ENCODE measurements at regions not wholly inside any gene's neighbourhood (a gene's known extent, or its start where the extent isn't known, plus 50 kb on each side); places are given as distances from the start of the nearest gene placed in this dataset.

- Mint-ChIP-seq H3K27me3 (no peaks in the 10 kb centered on the region), H3K27ac (no peak overlapping the region), H3K4me1 (no peaks in the 10 kb centered on the region), H3K9me3 (no peaks in the 10 kb centered on the region), H3K36me3 (ENCODE audit: low read depth) (no peaks in the 10 kb centered on the region), H3K4me3 (no peak overlapping the region)
- no peak for ATAC-seq (replicated peaks)
Observed at GRCh38 chr4:20520901-20521300, 179.4 kb upstream of the PACRGL start.

GRCh38 chr4:20528508-20528907 is 171.8 kb upstream of the PACRGL start:
- no peaks in the 10 kb centered on the region for H3K4me1 Mint-ChIP-seq
- no peak overlapping the region for H3K27ac Mint-ChIP-seq
- no peak overlapping the region for H3K4me3 Mint-ChIP-seq
- no peak for ATAC-seq (replicated peaks)
- H3K27me3 Mint-ChIP-seq: no peaks in the 10 kb centered on the region
- H3K36me3 Mint-ChIP-seq (ENCODE audit: low read depth): no peaks in the 10 kb centered on the region
- H3K9me3 Mint-ChIP-seq: no peaks in the 10 kb centered on the region

GRCh38 chr4:20529691-20530090 is 170.6 kb upstream of the PACRGL start:
- no peak for ATAC-seq (replicated peaks)
- Mint-ChIP-seq H3K9me3 (no peaks in the 10 kb centered on the region), H3K27ac (no peak overlapping the region), H3K4me1 (no peaks in the 10 kb centered on the region), H3K27me3 (no peaks in the 10 kb centered on the region), H3K4me3 (no peak overlapping the region), H3K36me3 (ENCODE audit: low read depth) (no peaks in the 10 kb centered on the region)

GRCh38 chr4:20532116-20532790 is 168.0 kb upstream of the PACRGL start:
- Mint-ChIP-seq H3K27me3 (no peaks in the 10 kb centered on the region), H3K4me3 (no peak overlapping the region), H3K4me1 (no peaks in the 10 kb centered on the region), H3K36me3 (ENCODE audit: low read depth) (no peaks in the 10 kb centered on the region), H3K9me3 (no peaks in the 10 kb centered on the region), H3K27ac (no peak overlapping the region)
- ATAC-seq (replicated peaks): no peak

- Mint-ChIP-seq H3K36me3 (ENCODE audit: low read depth) (no peaks in the 10 kb centered on the region), H3K9me3 (no peaks in the 10 kb centered on the region), H3K4me3 (no peak overlapping the region), H3K27me3 (no peaks in the 10 kb centered on the region), H3K27ac (no peak overlapping the region), H3K4me1 (no peaks in the 10 kb centered on the region)
- no peak for ATAC-seq (replicated peaks)
Observed at GRCh38 chr4:20532871-20533870, 167.1 kb upstream of the PACRGL start.

GRCh38 chr4:20538905-20539304 is 161.4 kb upstream of the PACRGL start:
- Mint-ChIP-seq H3K4me3 (no peak overlapping the region), H3K36me3 (ENCODE audit: low read depth) (no peaks in the 10 kb centered on the region), H3K9me3 (no peaks in the 10 kb centered on the region), H3K27ac (no peak overlapping the region), H3K27me3 (no peaks in the 10 kb centered on the region), H3K4me1 (no peaks in the 10 kb centered on the region)
- no peak for ATAC-seq (replicated peaks)

GRCh38 chr4:20543131-20543530 is 157.1 kb upstream of the PACRGL start:
- Mint-ChIP-seq H3K27ac (no peak overlapping the region), H3K4me3 (no peak overlapping the region), H3K36me3 (ENCODE audit: low read depth) (no peaks in the 10 kb centered on the region), H3K27me3 (no peaks in the 10 kb centered on the region), H3K9me3 (no peaks in the 10 kb centered on the region), H3K4me1 (no peaks in the 10 kb centered on the region)
- no peak for ATAC-seq (replicated peaks)

GRCh38 chr4:20544645-20545044 is 155.6 kb upstream of the PACRGL start:
- Mint-ChIP-seq H3K27me3 (no peaks in the 10 kb centered on the region), H3K9me3 (no peaks in the 10 kb centered on the region), H3K4me1 (no peaks in the 10 kb centered on the region), H3K27ac (no peak overlapping the region), H3K4me3 (no peak overlapping the region), H3K36me3 (ENCODE audit: low read depth) (no peaks in the 10 kb centered on the region)
- ATAC-seq (replicated peaks): no peak

GRCh38 chr4:20552004-20552403 is 148.3 kb upstream of the PACRGL start:
- ATAC-seq (replicated peaks): no peak
- no peaks in the 10 kb centered on the region for H3K36me3 Mint-ChIP-seq (ENCODE audit: low read depth)
- H3K4me3 Mint-ChIP-seq: no peak overlapping the region
- H3K27ac Mint-ChIP-seq: no peak overlapping the region
- H3K27me3 Mint-ChIP-seq: peaks cover 7% of the 10 kb centered on the region
- H3K4me1 Mint-ChIP-seq: no peaks in the 10 kb centered on the region
- no peaks in the 10 kb centered on the region for H3K9me3 Mint-ChIP-seq

- no peaks in the 10 kb centered on the region for H3K36me3 Mint-ChIP-seq (ENCODE audit: low read depth)
- peaks cover 7% of the 10 kb centered on the region for H3K27me3 Mint-ChIP-seq
- no peaks in the 10 kb centered on the region for H3K9me3 Mint-ChIP-seq
- H3K27ac Mint-ChIP-seq: no peak overlapping the region
- no peaks in the 10 kb centered on the region for H3K4me1 Mint-ChIP-seq
- ATAC-seq (replicated peaks): no peak
- H3K4me3 Mint-ChIP-seq: no peak overlapping the region
Observed at GRCh38 chr4:20554134-20554533, 146.1 kb upstream of the PACRGL start.

- Mint-ChIP-seq H3K4me1 (no peaks in the 10 kb centered on the region), H3K27ac (no peak overlapping the region), H3K4me3 (no peak overlapping the region), H3K27me3 (peaks cover 15% of the 10 kb centered on the region), H3K9me3 (no peaks in the 10 kb centered on the region), H3K36me3 (ENCODE audit: low read depth) (no peaks in the 10 kb centered on the region)
- ATAC-seq (replicated peaks): no peak
Observed at GRCh38 chr4:20565075-20565721, 135.1 kb upstream of the PACRGL start.

- Mint-ChIP-seq H3K36me3 (ENCODE audit: low read depth) (no peaks in the 10 kb centered on the region), H3K9me3 (no peaks in the 10 kb centered on the region), H3K4me1 (no peaks in the 10 kb centered on the region), H3K4me3 (no peak overlapping the region), H3K27me3 (peaks cover 3% of the 10 kb centered on the region), H3K27ac (no peak overlapping the region)
- no peak for ATAC-seq (replicated peaks)
Observed at GRCh38 chr4:20570981-20571715, 129.1 kb upstream of the PACRGL start.

GRCh38 chr4:20572976-20573375 is 127.3 kb upstream of the PACRGL start:
- no peaks in the 10 kb centered on the region for H3K36me3 Mint-ChIP-seq (ENCODE audit: low read depth)
- no peaks in the 10 kb centered on the region for H3K4me1 Mint-ChIP-seq
- H3K4me3 Mint-ChIP-seq: no peak overlapping the region
- ATAC-seq (replicated peaks): no peak
- peaks cover 3% of the 10 kb centered on the region for H3K27me3 Mint-ChIP-seq
- H3K27ac Mint-ChIP-seq: no peak overlapping the region
- H3K9me3 Mint-ChIP-seq: no peaks in the 10 kb centered on the region

- H3K9me3 Mint-ChIP-seq: no peaks in the 10 kb centered on the region
- no peak for ATAC-seq (replicated peaks)
- H3K27ac Mint-ChIP-seq: no peak overlapping the region
- H3K36me3 Mint-ChIP-seq (ENCODE audit: low read depth): no peaks in the 10 kb centered on the region
- H3K4me3 Mint-ChIP-seq: no peak overlapping the region
- H3K27me3 Mint-ChIP-seq: peaks cover 3% of the 10 kb centered on the region
- H3K4me1 Mint-ChIP-seq: no peaks in the 10 kb centered on the region
Observed at GRCh38 chr4:20574986-20575385, 125.3 kb upstream of the PACRGL start.

All from activated T-helper 17 cell treated with anti-CD3 and anti-CD28 coated beads, Interleukin-2, amount 50 U/mL, for 72 hours (primary cell).